ENCODE measurements at regions not wholly inside any gene's neighbourhood (a gene's known extent, or its start where the extent isn't known, plus 50 kb on each side); places are given as distances from the start of the nearest gene placed in this dataset.

- no peak for TF ChIP-seq POLR2A (IDR thresholded peaks at IDR 0.05)
- TF ChIP-seq CTCF (IDR thresholded peaks at IDR 0.05) = no peak
These were observed 121.7 kb upstream of the KCNIP4 start for GRCh38 chr4:22070256-22070655.
